A549 (cell line): ENCODE measurements at regions not wholly inside any gene's neighbourhood (a gene's known extent, or its start where the extent isn't known, plus 50 kb on each side); places are given as distances from the start of the nearest gene placed in this dataset.
"Not testable (repeated sequence)": the region's sequence is repeated elsewhere in the genome, so short reads cannot be mapped to it uniquely, and the experiment has no call there.

Experiments
- ATAC-seq, 2 experiments: fragments of 200-7000 bp in 1 of 2; fragments of >200 bp in 1 of 2; cut with Nextera tagmentation in 1 of 2; cut with Tn5 transposase in 1 of 2; 3 replicates each; pipeline versions ENCODE4 v1.8.0 to v1.9.1; 2018 to 2020; ENCODE audit warnings: mild to moderate bottlenecking in 1 of 2, moderate library complexity in 1 of 2
- CTCF ChIA-PET: fragments of 300-600 bp; sonication (Branson Sonifier 250); formaldehyde crosslinking; extraction: SDS; loops from one replicate; lab custom pipeline; 2021; ENCODE audit warnings: antibody characterized with exemption, inconsistent platforms; lab: Yijun Ruan, JAX
- POLR2A ChIA-PET: fragments of 350-600 bp; formaldehyde crosslinking; extraction: SDS; loops from one replicate; lab custom pipeline; 2021; ENCODE audit warnings: antibody characterized with exemption, inconsistent platforms; lab: Yijun Ruan, JAX
- DNase-seq, 2 experiments: peaks; one replicate each; pipeline versions ENCODE4 v3.0.0 to v3.0.0-alpha.2; 2011 to 2016; ENCODE audit warnings: low read depth in 1 of 2, low spot score in 1 of 2
- FAIRE-seq: peaks from 2 replicates; lab custom pipeline; 2011; peaks lifted over from hg19 to GRCh38; lab: Jason Lieb, UNC
- H3K27ac ChIP-seq, 2 experiments: fragments of >200 bp; sonication (Bioruptor Twin); formaldehyde crosslinking; 3 replicates each; pipeline ENCODE4 v1.5.1; 2016 to 2017
- H3K4me1 ChIP-seq: fragments of >200 bp; sonication (Bioruptor Twin); formaldehyde crosslinking; 3 replicates; pipeline ENCODE4 v1.6.1; 2016
- H3K4me2 ChIP-seq: fragments of >200 bp; sonication (Bioruptor Twin); formaldehyde crosslinking; 3 replicates; pipeline ENCODE4 v1.6.1; 2016
- H3K4me3 ChIP-seq: fragments of >200 bp; sonication (Bioruptor Twin); formaldehyde crosslinking; 3 replicates; pipeline ENCODE4 v1.5.1; 2016
- H3K9me3 ChIP-seq: fragments of >200 bp; sonication (Bioruptor Twin); formaldehyde crosslinking; 3 replicates; pipeline ENCODE4 v1.6.1; 2016
- CBX8 ChIP-seq: fragments of 200-600 bp; sonication (generic); IDR thresholded peaks from 2 replicates; pipeline ENCODE4 v1.6.1; 2016
- CEBPB ChIP-seq, 2 experiments: fragments of >200 bp in 1 of 2; sonication (Bioruptor Twin) in 1 of 2; formaldehyde crosslinking in 1 of 2; IDR thresholded peaks; 2 replicates each; pipeline ENCODE4 v1.6.1; 2012 to 2016
- HOXA7 ChIP-seq: fragments of 250-450 bp; sonication (Bioruptor Pico); IDR thresholded peaks from 2 replicates; pipeline ENCODE4 v1.5.0; 2020; ENCODE audit warnings: mild to moderate bottlenecking, moderate library complexity
- HOXB13 ChIP-seq: fragments of 250-450 bp; sonication (Bioruptor Pico); IDR thresholded peaks from 2 replicates; pipeline ENCODE4 v1.5.0; 2020; ENCODE audit warnings: low read depth, mild to moderate bottlenecking, moderate library complexity
- JUN ChIP-seq, 2 experiments: fragments of >200 bp; sonication (Bioruptor Twin); formaldehyde crosslinking; IDR thresholded peaks; 2 replicates in 1 of 2; 3 replicates in 1 of 2; pipeline ENCODE4 v1.6.1; 2016 to 2017
- JUNB ChIP-seq: fragments of >200 bp; sonication (Bioruptor Twin); formaldehyde crosslinking; IDR thresholded peaks from 2 replicates; pipeline ENCODE4 v1.6.1; 2016
- MAZ ChIP-seq: fragments of 150-350 bp; IDR thresholded peaks from 2 replicates; pipeline ENCODE4 v1.6.1; 2014; ENCODE audit warnings: antibody characterized with exemption, low read depth, low read length, borderline replicate concordance
- MYC ChIP-seq: IDR thresholded peaks from 2 replicates; pipeline ENCODE4 v1.6.1; 2012; ENCODE audit warnings: mild to moderate bottlenecking, inconsistent platforms, low read length, improper control_type of control experiment, borderline replicate concordance
- ZC3H11A ChIP-seq: fragments of 450-650 bp; IDR thresholded peaks from 2 replicates; pipeline ENCODE4 v1.6.1; 2014; ENCODE audit warnings: antibody characterized with exemption, mild to moderate bottlenecking
- ZNF302 ChIP-seq: fragments of 250-450 bp; sonication (Bioruptor Pico); IDR thresholded peaks from 2 replicates; pipeline ENCODE4 v1.9.0; 2021; ENCODE audit warnings: inconsistent platforms, mild to moderate bottlenecking, moderate library complexity
- ZSCAN20 ChIP-seq: fragments of 250-450 bp; sonication (Bioruptor Pico); IDR thresholded peaks from 2 replicates; pipeline ENCODE4 v1.8.0; 2022; ENCODE audit warnings: mild to moderate bottlenecking, moderate library complexity
- WGBS: methylation state at CpG from one replicate; pipeline ENCODE4 v1.1.6; 2017; ENCODE audit errors: missing lambda C conversion rate; 5-methylcytosine and 5-hydroxymethylcytosine counted together
- TF ChIP-seq, protein P1 (sequence below): fragments of 450-650 bp; IDR thresholded peaks from 2 replicates; pipeline ENCODE4 v1.6.1; 2014; ENCODE audit warnings: antibody characterized with exemption
- TF ChIP-seq, protein P2 (sequence below): fragments of >200 bp; sonication (Bioruptor Twin); formaldehyde crosslinking; IDR thresholded peaks from 3 replicates; pipeline ENCODE4 v1.5.1; 2016
- TF ChIP-seq, protein P3 (sequence below): IDR thresholded peaks from 2 replicates; pipeline ENCODE4 v1.6.1; 2012

GRCh38 chr22:22120160-22120559, 124.4 kb upstream of the VPREB1 start:
- FAIRE-seq: no peak
- no peak for DNase-seq
- 51% methylated on average over 3 of the region's 3 CpGs for whole genome bisulfite sequencing
- no peak overlapping the region for H3K4me2 ChIP-seq
- ChIA-PET CTCF (interaction anchor here (1.5 kb wide), 1 partner anchor 87 kb away, joined by 5 read pairs; no protein-coding TSS in a partner anchor), POLR2A (no interaction called here)
- H3K4me1 ChIP-seq: no peaks in the 10 kb centered on the region
- ATAC-seq: no peak
- no peak overlapping the region for H3K27ac ChIP-seq
- H3K9me3 ChIP-seq: no peaks in the 10 kb centered on the region
- no peak for TF ChIP-seq CBX8
- TF ChIP-seq, protein P1, sequence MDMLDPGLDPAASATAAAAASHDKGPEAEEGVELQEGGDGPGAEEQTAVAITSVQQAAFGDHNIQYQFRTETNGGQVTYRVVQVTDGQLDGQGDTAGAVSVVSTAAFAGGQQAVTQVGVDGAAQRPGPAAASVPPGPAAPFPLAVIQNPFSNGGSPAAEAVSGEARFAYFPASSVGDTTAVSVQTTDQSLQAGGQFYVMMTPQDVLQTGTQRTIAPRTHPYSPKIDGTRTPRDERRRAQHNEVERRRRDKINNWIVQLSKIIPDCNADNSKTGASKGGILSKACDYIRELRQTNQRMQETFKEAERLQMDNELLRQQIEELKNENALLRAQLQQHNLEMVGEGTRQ: no peak
- TF ChIP-seq HOXA7 (CRISPR knock-in tag): no peak
- TF ChIP-seq JUN (IDR thresholded peaks at IDR 0.05): no peak
- no peak for TF ChIP-seq JUNB
- TF ChIP-seq, protein P2, sequence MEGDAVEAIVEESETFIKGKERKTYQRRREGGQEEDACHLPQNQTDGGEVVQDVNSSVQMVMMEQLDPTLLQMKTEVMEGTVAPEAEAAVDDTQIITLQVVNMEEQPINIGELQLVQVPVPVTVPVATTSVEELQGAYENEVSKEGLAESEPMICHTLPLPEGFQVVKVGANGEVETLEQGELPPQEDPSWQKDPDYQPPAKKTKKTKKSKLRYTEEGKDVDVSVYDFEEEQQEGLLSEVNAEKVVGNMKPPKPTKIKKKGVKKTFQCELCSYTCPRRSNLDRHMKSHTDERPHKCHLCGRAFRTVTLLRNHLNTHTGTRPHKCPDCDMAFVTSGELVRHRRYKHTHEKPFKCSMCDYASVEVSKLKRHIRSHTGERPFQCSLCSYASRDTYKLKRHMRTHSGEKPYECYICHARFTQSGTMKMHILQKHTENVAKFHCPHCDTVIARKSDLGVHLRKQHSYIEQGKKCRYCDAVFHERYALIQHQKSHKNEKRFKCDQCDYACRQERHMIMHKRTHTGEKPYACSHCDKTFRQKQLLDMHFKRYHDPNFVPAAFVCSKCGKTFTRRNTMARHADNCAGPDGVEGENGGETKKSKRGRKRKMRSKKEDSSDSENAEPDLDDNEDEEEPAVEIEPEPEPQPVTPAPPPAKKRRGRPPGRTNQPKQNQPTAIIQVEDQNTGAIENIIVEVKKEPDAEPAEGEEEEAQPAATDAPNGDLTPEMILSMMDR: no peak
- TF ChIP-seq MAZ: no peak
- no peak for TF ChIP-seq ZNF302 (CRISPR knock-in tag)
- no peak for TF ChIP-seq ZC3H11A
- TF ChIP-seq, protein P3, sequence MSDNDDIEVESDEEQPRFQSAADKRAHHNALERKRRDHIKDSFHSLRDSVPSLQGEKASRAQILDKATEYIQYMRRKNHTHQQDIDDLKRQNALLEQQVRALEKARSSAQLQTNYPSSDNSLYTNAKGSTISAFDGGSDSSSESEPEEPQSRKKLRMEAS: no peak
- no peak for TF ChIP-seq CEBPB (IDR thresholded peaks at IDR 0.05)
- TF ChIP-seq ZSCAN20 (CRISPR knock-in tag): no peak
- TF ChIP-seq MYC: no peak
- H3K4me3 ChIP-seq: no peak overlapping the region

DNA sequence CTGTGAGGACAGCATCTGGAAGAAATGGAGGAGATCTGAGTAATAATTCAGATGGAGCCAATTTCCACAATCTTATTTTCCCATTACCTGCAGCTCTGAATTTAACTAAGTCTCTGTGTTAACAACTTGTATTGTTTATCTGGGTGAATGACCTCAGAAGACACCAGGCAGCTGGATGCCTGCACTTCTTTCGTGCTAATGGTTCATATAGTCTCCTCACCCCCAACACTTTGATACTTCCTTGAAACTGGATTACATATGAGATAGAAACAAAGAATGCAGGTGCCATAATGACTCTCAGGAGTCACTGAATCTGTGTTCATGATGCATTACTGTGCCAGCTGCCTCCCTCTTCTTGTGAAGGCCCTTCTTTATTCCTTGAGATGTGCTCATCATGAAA, 125.6 kb upstream of the VPREB1 start:
- CTCF ChIA-PET: interaction anchor here (1.0 to 1.5 kb wide), 3 partner anchors 12 to 88 kb away, joined by 3 to 5 read pairs (median 3); no protein-coding TSS in a partner anchor
- WGBS: 53% methylated on average over 1 of the region's 1 CpG

GRCh38 chr22:22117864-22118544, 126.6 kb upstream of the VPREB1 start:
- H3K27ac ChIP-seq, FAIRE-seq, H3K4me3 ChIP-seq, DNase-seq, H3K9me3 ChIP-seq, H3K4me2 ChIP-seq, H3K4me1 ChIP-seq, ATAC-seq, POLR2A ChIA-PET: not testable (repeated sequence)
- CTCF ChIA-PET: interaction anchor here (1.5 kb wide), 1 partner anchor 39 kb away, joined by 3 read pairs; no protein-coding TSS in a partner anchor
- WGBS: 80% methylated on average over 11 of the region's 54 CpGs

More for the DNA sequence above, 125.6 kb upstream of the VPREB1 start:
- H3K4me1 ChIP-seq: no peaks in the 10 kb centered on the region
- H3K4me3 ChIP-seq: no peak overlapping the region
- no peak for FAIRE-seq
- no peaks in the 10 kb centered on the region for H3K9me3 ChIP-seq
- no peak for DNase-seq
- H3K4me2 ChIP-seq: no peak overlapping the region
- no peak for TF ChIP-seq HOXB13
- POLR2A ChIA-PET: no interaction called here
- no peak overlapping the region for H3K27ac ChIP-seq
- ATAC-seq: no peak

GRCh38 chr22:22116997-22117770, 127.4 kb upstream of the VPREB1 start:
- ATAC-seq, H3K4me3 ChIP-seq, POLR2A ChIA-PET, H3K27ac ChIP-seq, CTCF ChIA-PET, FAIRE-seq, H3K4me1 ChIP-seq, H3K4me2 ChIP-seq, DNase-seq, H3K9me3 ChIP-seq: not testable (repeated sequence)
- WGBS: 96% methylated on average over 22 of the region's 44 CpGs
